OCI-LY7 (cell line): ENCODE measurements at regions not wholly inside any gene's neighbourhood (a gene's known extent, or its start where the extent isn't known, plus 50 kb on each side); places are given as distances from the start of the nearest gene placed in this dataset.

ENCODE experiments used
- BruUV-seq: library from RNA; stranded (reverse); fragments of 400-500 nt; replicated peaks from 2 replicates; lab custom pipeline; 2021; lab: Mats Ljungman, UMichigan
- CTCF ChIA-PET: fragments of 300-600 bp; sonication (Branson Sonifier 250); formaldehyde crosslinking; loops from one replicate; lab custom pipeline; 2022; ENCODE audit warnings: antibody characterized with exemption; ENCODE audit not compliant: unreplicated experiment; lab: Charles Lee
- POLR2A ChIA-PET: fragments of 300-600 bp; sonication (Branson Sonifier 250); formaldehyde crosslinking; loops from one replicate; lab custom pipeline; 2022; ENCODE audit warnings: antibody characterized with exemption; lab: Charles Lee
- DNase-seq: peaks from one replicate; pipeline ENCODE4 v3.0.0-alpha.2; 2015; ENCODE audit warnings: low spot score
- H2AFZ ChIP-seq: fragments of 200-600 bp; sonication (generic), shearing (Covaris generic); 2 replicates; pipeline ENCODE4 v1.6.1; 2014; ENCODE audit warnings: mild to moderate bottlenecking, antibody characterized with exemption, low read length, moderate library complexity
- H3K27ac ChIP-seq: fragments of 200-600 bp; sonication (generic); 2 replicates; pipeline ENCODE4 v1.5.1; 2014; ENCODE audit warnings: mixed run types, low read depth, mild to moderate bottlenecking, moderate library complexity, low read length, inconsistent platforms; ENCODE audit not compliant: poor library complexity, severe bottlenecking
- H3K36me3 ChIP-seq: fragments of 200-600 bp; sonication (generic); 2 replicates; pipeline ENCODE4 v1.6.1; 2014; ENCODE audit warnings: mild to moderate bottlenecking, antibody characterized with exemption, low read length, moderate library complexity, mixed read lengths; ENCODE audit not compliant: insufficient read depth
- H3K4me1 ChIP-seq: fragments of 200-600 bp; sonication (generic); 2 replicates; pipeline ENCODE4 v1.5.1; 2014; ENCODE audit warnings: mild to moderate bottlenecking, low read length; ENCODE audit not compliant: insufficient read depth, poor library complexity, severe bottlenecking
- H3K4me2 ChIP-seq: fragments of 200-600 bp; sonication (generic); 2 replicates; pipeline ENCODE4 v1.6.1; 2014; ENCODE audit warnings: mild to moderate bottlenecking, low read length
- H3K4me3 ChIP-seq: fragments of 200-600 bp; sonication (generic); 2 replicates; pipeline ENCODE4 v1.5.1; 2014; ENCODE audit warnings: mild to moderate bottlenecking, low read depth, low read length; ENCODE audit not compliant: poor library complexity, severe bottlenecking
- H3K79me2 ChIP-seq: fragments of 200-600 bp; sonication (generic); 2 replicates; pipeline ENCODE4 v1.6.1; 2016; ENCODE audit warnings: low read depth, mild to moderate bottlenecking, low read length, moderate library complexity, mixed read lengths; ENCODE audit not compliant: insufficient read depth
- H3K9me2 ChIP-seq: fragments of 200-600 bp; sonication (generic); 2 replicates; pipeline ENCODE4 v1.6.1; 2016; ENCODE audit warnings: mild to moderate bottlenecking, low read length, mixed read lengths; ENCODE audit not compliant: insufficient read depth
- H3K9me3 ChIP-seq: fragments of 200-600 bp; sonication (generic); 2 replicates; pipeline ENCODE4 v1.6.1; 2014; ENCODE audit warnings: mild to moderate bottlenecking, mixed run types, low read length, mixed read lengths
- H4K20me1 ChIP-seq: fragments of 200-600 bp; sonication (generic); 2 replicates; pipeline ENCODE4 v1.6.1; 2014; ENCODE audit warnings: mild to moderate bottlenecking, antibody characterized with exemption, low read length, moderate library complexity, mixed read lengths; ENCODE audit not compliant: insufficient read depth
- CTCF ChIP-seq: fragments of 200-600 bp; sonication (generic); conservative IDR thresholded peaks from 2 replicates; pipeline ENCODE4 v1.5.1; 2014; ENCODE audit warnings: mild to moderate bottlenecking, antibody characterized with exemption, low read length, moderate library complexity, mixed read lengths
- EZH2phosphoT487 ChIP-seq: fragments of 200-600 bp; sonication (generic); IDR thresholded peaks from 2 replicates; pipeline ENCODE4 v1.6.1; 2018; ENCODE audit warnings: low read depth, borderline replicate concordance, mild to moderate bottlenecking, mixed run types, antibody characterized with exemption, low read length, moderate library complexity, mixed read lengths
- intact Hi-C: fragments of 100-400 bp; cut with micrococcal nuclease; formaldehyde crosslinking; loops from one replicate; pipeline ENCODE4 v1.10.0; 2022; ENCODE audit not compliant: unreplicated experiment

- H3K27ac ChIP-seq = no peak overlapping the region
- no peak overlapping the region for H3K4me2 ChIP-seq
- H3K79me2 ChIP-seq = no peaks in the 10 kb centered on the region
- H3K4me1 ChIP-seq = no peaks in the 10 kb centered on the region
- ChIA-PET POLR2A (no interaction called here), CTCF (no interaction called here)
- no peak overlapping the region for H3K4me3 ChIP-seq
- no peak for TF ChIP-seq EZH2phosphoT487
- no peaks in the 10 kb centered on the region for H3K9me2 ChIP-seq
- no peak for DNase-seq
- BruUV-seq = no TSS peak
- H4K20me1 ChIP-seq = no peaks in the 10 kb centered on the region
- H2AFZ ChIP-seq = no peak overlapping the region
- no peaks in the 10 kb centered on the region for H3K9me3 ChIP-seq
- intact Hi-C loops = no loop called here
- no peaks in the 10 kb centered on the region for H3K36me3 ChIP-seq
Observed at GRCh38 chr14:43651896-43652295, 855.2 kb downstream of the FSCB start.

- TF ChIP-seq CTCF (no peak), EZH2phosphoT487 (no peak)
- no TSS peak for BruUV-seq
- CTCF ChIA-PET = no interaction called here
- H3K9me3 ChIP-seq = no peaks in the 10 kb centered on the region
- H3K36me3 ChIP-seq = no peaks in the 10 kb centered on the region
- H3K79me2 ChIP-seq = no peaks in the 10 kb centered on the region
- POLR2A ChIA-PET = no interaction called here
- no peak for DNase-seq
- no peak overlapping the region for H3K4me3 ChIP-seq
- H3K27ac ChIP-seq = no peak overlapping the region
- no peaks in the 10 kb centered on the region for H4K20me1 ChIP-seq
- no peak overlapping the region for H2AFZ ChIP-seq
- H3K4me2 ChIP-seq = no peak overlapping the region
- intact Hi-C loops = no loop called here
- no peaks in the 10 kb centered on the region for H3K4me1 ChIP-seq
- H3K9me2 ChIP-seq = no peaks in the 10 kb centered on the region
Observed at GRCh38 chr14:43651185-43651787, 855.8 kb downstream of the FSCB start.

GRCh38 chr14:43649508-43649907, 857.6 kb downstream of the FSCB start:
- no TSS peak for BruUV-seq
- DNase-seq = no peak
- no peaks in the 10 kb centered on the region for H4K20me1 ChIP-seq
- H3K79me2 ChIP-seq = no peaks in the 10 kb centered on the region
- H3K36me3 ChIP-seq = no peaks in the 10 kb centered on the region
- intact Hi-C loops = no loop called here
- no peak overlapping the region for H3K4me2 ChIP-seq
- no peak overlapping the region for H2AFZ ChIP-seq
- H3K4me1 ChIP-seq = no peaks in the 10 kb centered on the region
- H3K9me3 ChIP-seq = no peaks in the 10 kb centered on the region
- no peak overlapping the region for H3K4me3 ChIP-seq
- no peak for TF ChIP-seq EZH2phosphoT487
- no peak for TF ChIP-seq CTCF
- CTCF ChIA-PET = no interaction called here
- POLR2A ChIA-PET = interaction anchor here (0.6 kb wide), 2 partner anchors 324 to 456 kb away, joined by 3 to 4 read pairs; no protein-coding TSS in a partner anchor
- no peak overlapping the region for H3K27ac ChIP-seq
- no peaks in the 10 kb centered on the region for H3K9me2 ChIP-seq
